C4-2B (cell line): ENCODE measurements at regions not wholly inside any gene's neighbourhood (a gene's known extent, or its start where the extent isn't known, plus 50 kb on each side); places are given as distances from the start of the nearest gene placed in this dataset.

Experiments used
- H3K27ac ChIP-seq: fragments of 450-650 bp; 2 replicates; pipeline ENCODE4 v1.5.1; 2017
- CTCF ChIP-seq: fragments of 450-650 bp; conservative IDR thresholded peaks from 2 replicates; pipeline ENCODE4 v1.5.1; 2017; ENCODE audit warnings: mild to moderate bottlenecking
- ZFX ChIP-seq: fragments of 450-650 bp; IDR thresholded peaks from 2 replicates; pipeline ENCODE4 v1.6.1; 2017

- no peak for TF ChIP-seq ZFX
- TF ChIP-seq CTCF = no peak
- no peak overlapping the region for H3K27ac ChIP-seq
Observed at GRCh38 chr5:74007193-74007592, 381.2 kb downstream of the ARHGEF28 start.

- TF ChIP-seq CTCF = no peak
- TF ChIP-seq ZFX = no peak
Observed at GRCh38 chr5:73999297-73999696, 373.3 kb downstream of the ARHGEF28 start.

GRCh38 chr5:73998489-73998888, 372.5 kb downstream of the ARHGEF28 start:
- TF ChIP-seq CTCF = no peak
- no peak for TF ChIP-seq ZFX

More at GRCh38 chr5:73999297-73999696, 373.3 kb downstream of the ARHGEF28 start:
- H3K27ac ChIP-seq = no peak overlapping the region

GRCh38 chr5:73997960-73998359, 372.0 kb downstream of the ARHGEF28 start:
- TF ChIP-seq CTCF = no peak
- TF ChIP-seq ZFX = no peak
- no peak overlapping the region for H3K27ac ChIP-seq

More at GRCh38 chr5:73998489-73998888, 372.5 kb downstream of the ARHGEF28 start:
- H3K27ac ChIP-seq = no peak overlapping the region

GRCh38 chr5:73996151-73996755, 370.3 kb downstream of the ARHGEF28 start:
- H3K27ac ChIP-seq = no peak overlapping the region
- no peak for TF ChIP-seq CTCF
- TF ChIP-seq ZFX = no peak

GRCh38 chr5:73994963-73995362, 369.0 kb downstream of the ARHGEF28 start:
- TF ChIP-seq CTCF = no peak
- TF ChIP-seq ZFX = no peak
- no peak overlapping the region for H3K27ac ChIP-seq
